NCI-H2081 (cell line): ENCODE measurements at regions not wholly inside any gene's neighbourhood (a gene's known extent, or its start where the extent isn't known, plus 50 kb on each side); places are given as distances from the start of the nearest gene placed in this dataset.

Source experiments
- DNase-seq, 2 experiments: peaks; one replicate each; lab custom pipeline; 2025; lab: John Stamatoyannopoulos, UW

GRCh38 chr2:56615760-56616159 lies 432.0 kb downstream of the CCDC85A start:
- DNase-seq = no peak

- no peak for DNase-seq
These were observed 440.4 kb downstream of the CCDC85A start for GRCh38 chr2:56624181-56624580.

- no peak for DNase-seq
These were observed 443.1 kb downstream of the CCDC85A start for GRCh38 chr2:56626927-56627326.

- DNase-seq = no peak
These were observed 446.5 kb downstream of the CCDC85A start for GRCh38 chr2:56630286-56630685.

GRCh38 chr2:56647997-56648396 lies 464.2 kb downstream of the CCDC85A start:
- DNase-seq = no peak

- DNase-seq = no peak
These were observed 465.0 kb downstream of the CCDC85A start for GRCh38 chr2:56648802-56649201.

- no peak for DNase-seq
These were observed 471.1 kb downstream of the CCDC85A start for GRCh38 chr2:56654936-56655335.

- no peak for DNase-seq
These were observed 473.0 kb downstream of the CCDC85A start for GRCh38 chr2:56656826-56657225.

GRCh38 chr2:56666777-56667176 lies 483.0 kb downstream of the CCDC85A start:
- no peak for DNase-seq

GRCh38 chr2:56671973-56672569 lies 488.3 kb downstream of the CCDC85A start:
- no peak for DNase-seq

- DNase-seq = no peak
These were observed 490.3 kb downstream of the CCDC85A start for GRCh38 chr2:56674084-56674483.

GRCh38 chr2:56676966-56677365 lies 493.2 kb downstream of the CCDC85A start:
- no peak for DNase-seq

GRCh38 chr2:56680971-56681631 lies 497.3 kb downstream of the CCDC85A start:
- no peak for DNase-seq

GRCh38 chr2:56681659-56682396 lies 498.0 kb downstream of the CCDC85A start:
- no peak for DNase-seq

- no peak for DNase-seq
These were observed 498.6 kb downstream of the CCDC85A start for GRCh38 chr2:56682397-56682760.

GRCh38 chr2:56684327-56684726 lies 500.5 kb downstream of the CCDC85A start:
- no peak for DNase-seq

- no peak for DNase-seq
These were observed 501.4 kb downstream of the CCDC85A start for GRCh38 chr2:56685205-56685604.

GRCh38 chr2:56687169-56687568 lies 503.4 kb downstream of the CCDC85A start:
- DNase-seq = no peak

GRCh38 chr2:56688661-56689060 lies 504.9 kb downstream of the CCDC85A start:
- DNase-seq = no peak

GRCh38 chr2:56693501-56693900 lies 509.7 kb downstream of the CCDC85A start:
- no peak for DNase-seq

- DNase-seq = no peak
These were observed 519.2 kb downstream of the CCDC85A start for GRCh38 chr2:56703001-56703400.

- no peak for DNase-seq
These were observed 521.9 kb downstream of the CCDC85A start for GRCh38 chr2:56705713-56706112.

- DNase-seq = no peak
These were observed 523.4 kb downstream of the CCDC85A start for GRCh38 chr2:56707218-56707617.
